ENCODE measurements at regions not wholly inside any gene's neighbourhood (a gene's known extent, or its start where the extent isn't known, plus 50 kb on each side); places are given as distances from the start of the nearest gene placed in this dataset.

DNA sequence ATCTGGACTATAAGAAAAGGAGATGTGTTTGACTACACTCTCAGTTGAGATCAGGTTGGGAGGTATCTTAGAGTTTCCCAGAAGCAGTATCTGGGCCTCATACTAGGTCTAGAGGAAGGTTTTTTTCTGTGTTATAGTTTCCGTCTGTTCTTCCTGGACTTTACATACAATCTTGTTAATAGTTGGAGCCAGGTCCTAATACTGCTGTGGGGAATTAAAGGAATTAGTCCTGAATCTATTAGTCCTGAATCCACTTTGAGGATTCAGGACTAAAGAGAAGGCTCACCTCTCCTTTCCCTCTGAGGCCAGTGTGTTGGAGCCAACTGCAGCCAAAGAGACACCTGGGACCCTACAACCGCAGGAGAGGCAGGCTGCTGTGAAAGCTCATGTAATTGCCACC, 445.7 kb upstream of the CLINT1 start:
- H3K4me3 Mint-ChIP-seq = no peak overlapping the region
- Histone ChIP-seq H3K4me3 (ENCODE audit: low read depth, low read length) (no peak overlapping the region), H3K9me3 (ENCODE audit: control insufficient read depth in 2 of 2, low read length in 2 of 2) (no peaks in the 10 kb centered on the region), H3K27ac (ENCODE audit: insufficient read depth, low read length, poor library complexity, severe bottlenecking) (no peak overlapping the region), H3K36me3 (ENCODE audit: control insufficient read depth, insufficient read depth, low read length) (no peaks in the 10 kb centered on the region), H3K4me1 (ENCODE audit: control insufficient read depth, insufficient read depth, low read length, poor library complexity, severe bottlenecking) (no peaks in the 10 kb centered on the region), H3K27me3 (ENCODE audit: control insufficient read depth, insufficient read depth, low read length) (no peaks in the 10 kb centered on the region)
- no peaks in the 10 kb centered on the region for H3K27me3 Mint-ChIP-seq
- peaks cover 0 to 2% (median 0%) of the 10 kb centered on the region in 7 donors for H3K9me3 Mint-ChIP-seq
- DNase-seq (no peak), ATAC-seq (ENCODE audit: low read depth in 2 of 2) (no peak)
- no peak overlapping the region for H3K27ac Mint-ChIP-seq
- no peaks in the 10 kb centered on the region for H3K36me3 Mint-ChIP-seq
- H3K4me1 Mint-ChIP-seq = no peaks in the 10 kb centered on the region

DNA sequence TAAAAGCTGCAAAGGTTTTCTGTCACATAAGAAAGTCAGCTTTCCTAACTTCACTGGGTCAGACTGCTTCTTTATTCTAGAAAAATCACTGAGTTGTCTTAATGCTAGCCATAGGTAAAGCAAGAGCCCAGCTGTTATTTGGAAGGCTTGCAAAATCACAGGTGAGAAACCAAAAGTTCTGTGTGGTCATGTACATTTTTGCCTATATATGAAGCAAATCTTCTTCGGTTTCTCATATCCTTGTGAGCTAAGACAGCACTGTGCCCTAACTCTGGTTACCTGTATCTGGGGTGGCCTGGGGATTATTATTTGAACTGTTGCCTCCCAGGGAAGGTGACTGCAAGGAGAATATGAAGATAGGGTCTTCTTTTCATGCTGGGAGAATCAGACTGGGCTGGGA, 444.9 kb upstream of the CLINT1 start:
- no peak for DNase-seq

GRCh38 chr5:158303275-158303674, 444.3 kb upstream of the CLINT1 start:
- no peaks in the 10 kb centered on the region for H3K27me3 Mint-ChIP-seq
- DNase-seq = no peak

More for the DNA sequence above, 444.9 kb upstream of the CLINT1 start:
- H3K4me3 ChIP-seq (ENCODE audit: low read depth, low read length) = no peak overlapping the region
- Mint-ChIP-seq H3K27me3 (no peaks in the 10 kb centered on the region), H3K4me1 (no peaks in the 10 kb centered on the region), H3K27ac (no peak overlapping the region), H3K9me3 (peaks cover 0 to 2% (median 0%) of the 10 kb centered on the region in 7 donors), H3K36me3 (no peaks in the 10 kb centered on the region), H3K4me3 (no peak overlapping the region)
- no peaks in the 10 kb centered on the region for H3K27me3 ChIP-seq (ENCODE audit: control insufficient read depth, insufficient read depth, low read length)
- no peak overlapping the region for H3K27ac ChIP-seq (ENCODE audit: insufficient read depth, low read length, poor library complexity, severe bottlenecking)
- H3K4me1 ChIP-seq (ENCODE audit: control insufficient read depth, insufficient read depth, low read length, poor library complexity, severe bottlenecking) = no peaks in the 10 kb centered on the region
- no peaks in the 10 kb centered on the region for H3K36me3 ChIP-seq (ENCODE audit: control insufficient read depth, insufficient read depth, low read length)
- ATAC-seq (ENCODE audit: low read depth in 2 of 2) = no peak
- no peaks in the 10 kb centered on the region for H3K9me3 ChIP-seq (ENCODE audit: control insufficient read depth in 2 of 2, low read length in 2 of 2)

GRCh38 chr5:158302029-158302428, 443.1 kb upstream of the CLINT1 start:
- DNase-seq (no peak), ATAC-seq (ENCODE audit: low read depth in 2 of 2) (no peak)
- Histone ChIP-seq H3K27ac (ENCODE audit: insufficient read depth, low read length, poor library complexity, severe bottlenecking) (no peak overlapping the region), H3K36me3 (ENCODE audit: control insufficient read depth, insufficient read depth, low read length) (no peaks in the 10 kb centered on the region), H3K9me3 (ENCODE audit: control insufficient read depth in 2 of 2, low read length in 2 of 2) (no peaks in the 10 kb centered on the region), H3K4me3 (ENCODE audit: low read depth, low read length) (no peak overlapping the region), H3K4me1 (ENCODE audit: control insufficient read depth, insufficient read depth, low read length, poor library complexity, severe bottlenecking) (no peaks in the 10 kb centered on the region), H3K27me3 (ENCODE audit: control insufficient read depth, insufficient read depth, low read length) (no peaks in the 10 kb centered on the region)
- Mint-ChIP-seq H3K9me3 (peaks cover 0 to 2% (median 1%) of the 10 kb centered on the region in 7 donors), H3K36me3 (no peaks in the 10 kb centered on the region), H3K27me3 (no peaks in the 10 kb centered on the region), H3K27ac (no peak overlapping the region), H3K4me3 (no peak overlapping the region), H3K4me1 (no peaks in the 10 kb centered on the region)

More at GRCh38 chr5:158303275-158303674, 444.3 kb upstream of the CLINT1 start:
- Mint-ChIP-seq H3K4me1 (no peaks in the 10 kb centered on the region), H3K9me3 (peaks cover 0 to 2% (median 0%) of the 10 kb centered on the region in 7 donors), H3K27ac (no peak overlapping the region), H3K4me3 (no peak overlapping the region), H3K36me3 (no peaks in the 10 kb centered on the region)
- H3K4me1 ChIP-seq (ENCODE audit: control insufficient read depth, insufficient read depth, low read length, poor library complexity, severe bottlenecking) = no peaks in the 10 kb centered on the region
- H3K4me3 ChIP-seq (ENCODE audit: low read depth, low read length) = no peak overlapping the region
- no peak overlapping the region for H3K27ac ChIP-seq (ENCODE audit: insufficient read depth, low read length, poor library complexity, severe bottlenecking)
- ATAC-seq (ENCODE audit: low read depth in 2 of 2) = no peak
- no peaks in the 10 kb centered on the region for H3K9me3 ChIP-seq (ENCODE audit: control insufficient read depth in 2 of 2, low read length in 2 of 2)
- no peaks in the 10 kb centered on the region for H3K27me3 ChIP-seq (ENCODE audit: control insufficient read depth, insufficient read depth, low read length)
- H3K36me3 ChIP-seq (ENCODE audit: control insufficient read depth, insufficient read depth, low read length) = no peaks in the 10 kb centered on the region

GRCh38 chr5:158301186-158301585, 442.2 kb upstream of the CLINT1 start:
- no peaks in the 10 kb centered on the region for H3K27me3 ChIP-seq (ENCODE audit: control insufficient read depth, insufficient read depth, low read length)
- no peak for DNase-seq
- no peak overlapping the region for H3K27ac ChIP-seq (ENCODE audit: insufficient read depth, low read length, poor library complexity, severe bottlenecking)
- no peak overlapping the region for H3K4me3 ChIP-seq (ENCODE audit: low read depth, low read length)
- no peaks in the 10 kb centered on the region for H3K9me3 ChIP-seq (ENCODE audit: control insufficient read depth in 2 of 2, low read length in 2 of 2)
- Mint-ChIP-seq H3K27me3 (no peaks in the 10 kb centered on the region), H3K9me3 (peaks cover 0 to 4% (median 2%) of the 10 kb centered on the region in 7 donors), H3K27ac (no peak overlapping the region), H3K4me1 (no peaks in the 10 kb centered on the region), H3K4me3 (no peak overlapping the region), H3K36me3 (no peaks in the 10 kb centered on the region)
- H3K4me1 ChIP-seq (ENCODE audit: control insufficient read depth, insufficient read depth, low read length, poor library complexity, severe bottlenecking) = no peaks in the 10 kb centered on the region
- H3K36me3 ChIP-seq (ENCODE audit: control insufficient read depth, insufficient read depth, low read length) = no peaks in the 10 kb centered on the region
- no peak for ATAC-seq (ENCODE audit: low read depth in 2 of 2)

DNA sequence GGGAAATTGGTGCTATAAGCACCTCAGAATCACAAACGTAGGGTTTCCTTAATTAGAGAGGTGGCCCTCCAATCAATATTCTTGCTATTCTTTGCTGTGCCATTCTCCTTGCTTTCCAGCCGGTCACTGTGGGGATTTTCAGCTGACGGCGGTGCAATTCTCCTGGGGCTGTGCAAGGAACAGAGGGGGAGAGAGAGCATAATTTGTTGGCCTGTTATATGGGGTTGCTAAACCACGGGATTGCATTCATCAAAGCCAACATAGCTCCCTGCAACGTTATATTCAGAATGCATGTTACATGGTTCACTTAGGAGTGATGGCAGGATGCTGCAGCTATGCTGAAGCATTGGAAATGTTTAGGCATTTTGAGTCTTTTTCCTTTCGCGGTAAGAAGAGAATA, 441.3 kb upstream of the CLINT1 start:
- Mint-ChIP-seq H3K27ac (no peak overlapping the region), H3K4me1 (no peaks in the 10 kb centered on the region), H3K9me3 (peaks cover 0 to 4% (median 2%) of the 10 kb centered on the region in 7 donors), H3K36me3 (no peaks in the 10 kb centered on the region), H3K27me3 (no peaks in the 10 kb centered on the region), H3K4me3 (no peak overlapping the region)
- DNase-seq = no peak
- Histone ChIP-seq H3K36me3 (ENCODE audit: control insufficient read depth, insufficient read depth, low read length) (no peaks in the 10 kb centered on the region), H3K4me3 (ENCODE audit: low read depth, low read length) (no peak overlapping the region), H3K27me3 (ENCODE audit: control insufficient read depth, insufficient read depth, low read length) (no peaks in the 10 kb centered on the region), H3K27ac (ENCODE audit: insufficient read depth, low read length, poor library complexity, severe bottlenecking) (no peak overlapping the region), H3K4me1 (ENCODE audit: control insufficient read depth, insufficient read depth, low read length, poor library complexity, severe bottlenecking) (no peaks in the 10 kb centered on the region), H3K9me3 (ENCODE audit: control insufficient read depth in 2 of 2, low read length in 2 of 2) (no peaks in the 10 kb centered on the region)
- no peak for ATAC-seq (ENCODE audit: low read depth in 2 of 2)

DNA sequence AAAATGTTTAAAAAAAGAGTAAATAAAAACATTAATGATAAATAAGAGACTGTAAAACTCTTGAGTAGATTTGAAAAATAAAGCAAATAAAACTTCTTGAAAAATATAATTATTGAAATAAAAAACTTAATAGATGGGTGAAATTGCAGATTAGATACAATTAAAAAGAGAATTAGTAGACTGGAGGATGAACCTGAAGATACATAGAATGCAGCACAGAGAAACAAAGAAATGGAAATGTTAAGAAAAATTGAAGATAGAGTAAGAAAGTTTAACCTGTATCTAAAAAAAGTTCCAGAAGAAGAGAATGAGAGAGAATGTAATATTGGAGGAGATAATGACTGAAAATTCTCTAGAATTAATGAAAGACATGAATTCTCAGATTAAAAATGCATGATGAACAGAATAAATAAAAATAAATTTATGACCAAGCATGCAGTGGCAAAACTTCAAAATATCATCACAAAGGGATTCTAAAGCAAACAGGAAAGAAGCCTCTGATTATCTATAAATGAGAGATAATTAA, 438.1 kb upstream of the CLINT1 start:
- Histone ChIP-seq H3K27me3 (ENCODE audit: control insufficient read depth, insufficient read depth, low read length) (no peaks in the 10 kb centered on the region), H3K27ac (ENCODE audit: insufficient read depth, low read length, poor library complexity, severe bottlenecking) (no peak overlapping the region), H3K9me3 (ENCODE audit: control insufficient read depth in 2 of 2, low read length in 2 of 2) (no peaks in the 10 kb centered on the region), H3K36me3 (ENCODE audit: control insufficient read depth, insufficient read depth, low read length) (no peaks in the 10 kb centered on the region), H3K4me3 (ENCODE audit: low read depth, low read length) (no peak overlapping the region), H3K4me1 (ENCODE audit: control insufficient read depth, insufficient read depth, low read length, poor library complexity, severe bottlenecking) (no peaks in the 10 kb centered on the region)
- H3K9me3 Mint-ChIP-seq = peaks cover 0 to 4% (median 2%) of the 10 kb centered on the region in 7 donors
- H3K4me1 Mint-ChIP-seq = no peaks in the 10 kb centered on the region
- H3K27ac Mint-ChIP-seq = no peak overlapping the region
- no peak for ATAC-seq (ENCODE audit: low read depth in 2 of 2)
- no peak overlapping the region for H3K4me3 Mint-ChIP-seq
- H3K27me3 Mint-ChIP-seq = no peaks in the 10 kb centered on the region
- no peak for DNase-seq
- no peaks in the 10 kb centered on the region for H3K36me3 Mint-ChIP-seq

- no peaks in the 10 kb centered on the region for H3K36me3 ChIP-seq (ENCODE audit: control insufficient read depth, insufficient read depth, low read length)
- no peak overlapping the region for H3K27ac ChIP-seq (ENCODE audit: insufficient read depth, low read length, poor library complexity, severe bottlenecking)
- DNase-seq (no peak), ATAC-seq (ENCODE audit: low read depth in 2 of 2) (no peak)
- peaks cover 4% of the 10 kb centered on the region for H3K27me3 Mint-ChIP-seq
- no peaks in the 10 kb centered on the region for H3K4me1 Mint-ChIP-seq
- no peak overlapping the region for H3K4me3 Mint-ChIP-seq
- H3K4me3 ChIP-seq (ENCODE audit: low read depth, low read length) = no peak overlapping the region
- no peaks in the 10 kb centered on the region for H3K27me3 ChIP-seq (ENCODE audit: control insufficient read depth, insufficient read depth, low read length)
- H3K9me3 ChIP-seq (ENCODE audit: control insufficient read depth in 2 of 2, low read length in 2 of 2) = no peaks in the 10 kb centered on the region
- peaks cover 0 to 4% (median 2%) of the 10 kb centered on the region in 7 donors for H3K9me3 Mint-ChIP-seq
- no peaks in the 10 kb centered on the region for H3K36me3 Mint-ChIP-seq
- no peak overlapping the region for H3K27ac Mint-ChIP-seq
- no peaks in the 10 kb centered on the region for H3K4me1 ChIP-seq (ENCODE audit: control insufficient read depth, insufficient read depth, low read length, poor library complexity, severe bottlenecking)
Observed at GRCh38 chr5:158294701-158295100, 435.8 kb upstream of the CLINT1 start.

Data from CD4-positive, CD25-positive, alpha-beta regulatory T cell (primary cell).